22Rv1 (cell line): ENCODE measurements at regions not wholly inside any gene's neighbourhood (a gene's known extent, or its start where the extent isn't known, plus 50 kb on each side); places are given as distances from the start of the nearest gene placed in this dataset.

Source experiments
- H3K27ac ChIP-seq: fragments of 450-650 bp; 2 replicates; pipeline ENCODE4 v1.5.1; 2017
- CTCF ChIP-seq: fragments of 450-650 bp; IDR thresholded peaks from 2 replicates; pipeline ENCODE4 v1.5.1; 2017; ENCODE audit warnings: mild to moderate bottlenecking
- ZFX ChIP-seq: fragments of 450-650 bp; IDR thresholded peaks from 2 replicates; pipeline ENCODE4 v1.6.1; 2017; ENCODE audit warnings: antibody characterized with exemption, borderline replicate concordance

- H3K27ac ChIP-seq = no peak overlapping the region
- TF ChIP-seq ZFX (no peak), CTCF (no peak)
Measured at GRCh38 chr1:18552631-18553030, 71.9 kb downstream of the KLHDC7A start.

- no peak overlapping the region for H3K27ac ChIP-seq
- TF ChIP-seq ZFX = no peak
- no peak for TF ChIP-seq CTCF
Measured at GRCh38 chr1:18553388-18553787, 72.7 kb downstream of the KLHDC7A start.

GRCh38 chr1:18554099-18554498 lies 73.4 kb downstream of the KLHDC7A start:
- no peak for TF ChIP-seq ZFX
- TF ChIP-seq CTCF = no peak
- H3K27ac ChIP-seq = no peak overlapping the region

GRCh38 chr1:18554597-18554996 lies 73.9 kb downstream of the KLHDC7A start:
- TF ChIP-seq ZFX = no peak
- TF ChIP-seq CTCF = no peak
- no peak overlapping the region for H3K27ac ChIP-seq

- H3K27ac ChIP-seq = no peak overlapping the region
- TF ChIP-seq CTCF = no peak
- no peak for TF ChIP-seq ZFX
Measured at GRCh38 chr1:18555036-18555435, 74.3 kb downstream of the KLHDC7A start.

- H3K27ac ChIP-seq = no peak overlapping the region
- TF ChIP-seq CTCF (peak; percentile 59), ZFX (no peak)
Measured at GRCh38 chr1:18556364-18556763, 74.3 kb upstream of the PAX7 start.

GRCh38 chr1:18557621-18558465 lies 72.8 kb upstream of the PAX7 start:
- TF ChIP-seq ZFX (no peak), CTCF (no peak)
- H3K27ac ChIP-seq = no peak overlapping the region
